Calu3 (cell line): ENCODE measurements at regions not wholly inside any gene's neighbourhood (a gene's known extent, or its start where the extent isn't known, plus 50 kb on each side); places are given as distances from the start of the nearest gene placed in this dataset.

ENCODE experiments used
- BruUV-seq: library from RNA; stranded (reverse); fragments of 400-500 nt; replicated peaks from 2 replicates; lab custom pipeline; 2021; lab: Mats Ljungman, UMichigan
- CTCF ChIA-PET: fragments of 300-600 bp; sonication (Branson Sonifier 250); formaldehyde crosslinking; loops from one replicate; lab custom pipeline; 2022; ENCODE audit warnings: antibody characterized with exemption; lab: Charles Lee
- DNase-seq: peaks from one replicate; pipeline ENCODE4 v3.0.0; 2022
- H3K27ac Mint-ChIP-seq: one replicate; pipeline ENCODE4 v1.8.0; 2022; ENCODE audit warnings: mixed read lengths; ENCODE audit not compliant: unreplicated experiment
- H3K27me3 Mint-ChIP-seq: one replicate; pipeline ENCODE4 v1.8.0; 2022; ENCODE audit warnings: mixed read lengths; ENCODE audit not compliant: unreplicated experiment
- H3K36me3 Mint-ChIP-seq: one replicate; pipeline ENCODE4 v1.8.0; 2022; ENCODE audit warnings: mild to moderate bottlenecking, moderate library complexity, mixed read lengths; ENCODE audit not compliant: insufficient read depth, unreplicated experiment
- H3K4me1 Mint-ChIP-seq: one replicate; pipeline ENCODE4 v1.8.0; 2022; ENCODE audit warnings: mild to moderate bottlenecking, low read depth, mixed read lengths; ENCODE audit not compliant: unreplicated experiment
- H3K4me3 Mint-ChIP-seq: one replicate; pipeline ENCODE4 v1.8.0; 2022; ENCODE audit warnings: mild to moderate bottlenecking, low read depth, moderate library complexity, mixed read lengths; ENCODE audit not compliant: unreplicated experiment
- H3K9me3 Mint-ChIP-seq: one replicate; pipeline ENCODE4 v1.8.0; 2022; ENCODE audit warnings: low read depth, mixed read lengths; ENCODE audit not compliant: unreplicated experiment
- CTCF ChIP-seq: fragments of 200-600 bp; IDR thresholded peaks from one replicate; pipeline ENCODE4 v1.8.0; 2022; ENCODE audit warnings: antibody characterized with exemption; ENCODE audit not compliant: unreplicated experiment
- intact Hi-C: fragments of 100-400 bp; cut with micrococcal nuclease; formaldehyde crosslinking; loops from one replicate; pipeline ENCODE4 v1.10.0; 2022; ENCODE audit not compliant: unreplicated experiment

- no peaks in the 10 kb centered on the region for H3K9me3 Mint-ChIP-seq
- TF ChIP-seq CTCF: no peak
- no peak for DNase-seq
- intact Hi-C loops: no loop called here
- no peak overlapping the region for H3K4me3 Mint-ChIP-seq
- no peak overlapping the region for H3K27ac Mint-ChIP-seq
- CTCF ChIA-PET: no interaction called here
- BruUV-seq: no TSS peak
- no peaks in the 10 kb centered on the region for H3K4me1 Mint-ChIP-seq
- no peaks in the 10 kb centered on the region for H3K36me3 Mint-ChIP-seq
- no peaks in the 10 kb centered on the region for H3K27me3 Mint-ChIP-seq
Observed at GRCh38 chr2:198259496-198259895, 455.1 kb downstream of the PLCL1 start.

DNA sequence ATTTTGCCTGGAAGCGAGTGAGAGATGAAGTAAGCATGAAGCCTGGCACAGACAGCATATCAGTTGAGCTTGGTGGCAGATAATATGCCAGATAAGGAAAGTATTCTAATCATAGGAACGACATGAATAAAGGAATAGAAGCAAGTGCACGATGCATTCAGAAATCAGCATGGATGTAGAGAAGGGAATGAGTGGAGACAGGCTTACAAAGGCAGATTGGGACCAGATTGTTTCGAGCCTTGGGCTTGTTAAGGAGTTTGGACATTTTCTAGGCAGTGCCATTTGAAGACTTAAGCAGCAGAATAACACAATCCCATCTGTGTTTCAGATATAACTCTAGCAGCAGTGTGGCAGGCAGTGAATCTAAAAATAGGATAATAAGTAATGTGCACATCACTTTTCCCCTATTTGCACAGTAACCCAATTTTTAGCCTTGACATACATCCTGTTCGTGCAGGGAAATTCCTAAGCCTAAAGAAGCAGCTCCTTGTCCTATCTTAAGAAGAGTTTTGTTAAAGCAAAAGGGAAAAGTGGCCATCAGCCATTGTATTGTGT, 450.2 kb downstream of the PLCL1 start:
- CTCF ChIA-PET: no interaction called here
- H3K27ac Mint-ChIP-seq: no peak overlapping the region
- H3K27me3 Mint-ChIP-seq: no peaks in the 10 kb centered on the region
- no peaks in the 10 kb centered on the region for H3K36me3 Mint-ChIP-seq
- intact Hi-C loops: no loop called here
- TF ChIP-seq CTCF: no peak
- no peaks in the 10 kb centered on the region for H3K9me3 Mint-ChIP-seq
- no peak for DNase-seq
- H3K4me1 Mint-ChIP-seq: no peaks in the 10 kb centered on the region
- BruUV-seq: no TSS peak
- H3K4me3 Mint-ChIP-seq: no peak overlapping the region

DNA sequence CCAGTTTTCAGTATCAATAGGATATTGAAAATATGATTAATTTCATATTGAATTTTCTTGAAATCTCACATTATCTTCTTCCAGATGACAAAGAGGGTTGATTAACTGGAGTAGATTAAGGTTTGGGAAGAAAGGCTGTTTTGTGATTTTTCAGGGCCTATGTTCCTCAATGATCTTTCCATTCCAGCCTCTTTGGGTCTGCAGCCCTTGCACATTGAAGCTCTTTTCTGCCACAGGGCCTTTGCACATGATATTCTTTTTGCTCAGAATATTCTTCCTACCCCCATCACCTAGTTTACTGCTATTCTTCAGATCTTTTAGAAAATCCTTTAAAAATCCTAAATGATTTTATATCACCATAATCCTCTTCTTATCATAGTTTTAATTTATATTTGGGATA, 449.6 kb downstream of the PLCL1 start:
- TF ChIP-seq CTCF: no peak
- no TSS peak for BruUV-seq
- Mint-ChIP-seq H3K27me3 (no peaks in the 10 kb centered on the region), H3K4me1 (no peaks in the 10 kb centered on the region), H3K36me3 (no peaks in the 10 kb centered on the region), H3K27ac (no peak overlapping the region), H3K4me3 (no peak overlapping the region), H3K9me3 (no peaks in the 10 kb centered on the region)
- intact Hi-C loops: no loop called here
- CTCF ChIA-PET: no interaction called here
- DNase-seq: no peak

GRCh38 chr2:198252472-198252871, 448.1 kb downstream of the PLCL1 start:
- no peak for DNase-seq
- CTCF ChIA-PET: no interaction called here
- Mint-ChIP-seq H3K36me3 (no peaks in the 10 kb centered on the region), H3K4me3 (no peak overlapping the region), H3K27me3 (no peaks in the 10 kb centered on the region), H3K27ac (no peak overlapping the region), H3K9me3 (no peaks in the 10 kb centered on the region), H3K4me1 (no peaks in the 10 kb centered on the region)
- intact Hi-C loops: no loop called here
- TF ChIP-seq CTCF: no peak
- BruUV-seq: no TSS peak
